MCF 10A (cell line): ENCODE measurements at regions not wholly inside any gene's neighbourhood (a gene's known extent, or its start where the extent isn't known, plus 50 kb on each side); places are given as distances from the start of the nearest gene placed in this dataset.

Source experiments
- BruUV-seq: library from RNA; stranded (reverse); fragments of 400-500 nt; replicated peaks from 2 replicates; lab custom pipeline; 2021; lab: Mats Ljungman, UMichigan
- CTCF ChIA-PET: fragments of 300-600 bp; sonication (Branson Sonifier 250); formaldehyde crosslinking; extraction: SDS; loops from one replicate; lab custom pipeline; 2021; ENCODE audit warnings: antibody characterized with exemption, inconsistent platforms; lab: Yijun Ruan, JAX
- POLR2A ChIA-PET: fragments of 300-600, 350-650 bp; sonication (Branson Sonifier 250); formaldehyde crosslinking; extraction: SDS; loops from one replicate; lab custom pipeline; 2020; ENCODE audit warnings: antibody characterized with exemption, inconsistent platforms; lab: Yijun Ruan, JAX
- DNase-seq: peaks from one replicate; pipeline ENCODE4 v3.0.0-alpha.2; 2018; ENCODE audit not compliant: unreplicated experiment
- H3K27ac Mint-ChIP-seq: one replicate; pipeline ENCODE4 v1.8.0; 2022; ENCODE audit warnings: mild to moderate bottlenecking, low read depth, mixed read lengths; ENCODE audit not compliant: unreplicated experiment
- H3K27me3 Mint-ChIP-seq: one replicate; pipeline ENCODE4 v1.8.0; 2022; ENCODE audit warnings: mixed read lengths; ENCODE audit not compliant: insufficient read depth, unreplicated experiment
- H3K36me3 Mint-ChIP-seq: one replicate; pipeline ENCODE4 v1.8.0; 2022; ENCODE audit warnings: mild to moderate bottlenecking, moderate library complexity, mixed read lengths; ENCODE audit not compliant: insufficient read depth, unreplicated experiment
- H3K4me1 Mint-ChIP-seq: one replicate; pipeline ENCODE4 v1.8.0; 2022; ENCODE audit warnings: mixed read lengths; ENCODE audit not compliant: insufficient read depth, unreplicated experiment
- H3K4me3 Mint-ChIP-seq: one replicate; pipeline ENCODE4 v1.8.0; 2022; ENCODE audit warnings: mild to moderate bottlenecking, moderate library complexity, mixed read lengths; ENCODE audit not compliant: unreplicated experiment
- H3K9me3 Mint-ChIP-seq: one replicate; pipeline ENCODE4 v1.8.0; 2022; ENCODE audit warnings: mixed read lengths; ENCODE audit not compliant: unreplicated experiment
- CTCF ChIP-seq: fragments of 200-600 bp; IDR thresholded peaks from one replicate; pipeline ENCODE4 v1.8.0; 2022; ENCODE audit warnings: antibody characterized with exemption, mild to moderate bottlenecking; ENCODE audit not compliant: unreplicated experiment
- intact Hi-C: fragments of 100-400 bp; cut with micrococcal nuclease; formaldehyde crosslinking; loops from 2 replicates; pipeline ENCODE4 v1.14.1; 2022

GRCh38 chr3:4220065-4220464, 83.1 kb upstream of the SETMAR start:
- no peaks in the 10 kb centered on the region for H3K9me3 Mint-ChIP-seq
- no peak for DNase-seq
- H3K36me3 Mint-ChIP-seq = no peaks in the 10 kb centered on the region
- TF ChIP-seq CTCF = no peak
- no TSS peak for BruUV-seq
- ChIA-PET CTCF (no interaction called here), POLR2A (interaction anchor here (0.6 kb wide), 1 partner anchor 1001 kb away, joined by 6 read pairs; no protein-coding TSS in a partner anchor)
- H3K4me1 Mint-ChIP-seq = no peaks in the 10 kb centered on the region
- H3K4me3 Mint-ChIP-seq = no peak overlapping the region
- no peaks in the 10 kb centered on the region for H3K27me3 Mint-ChIP-seq
- no peak overlapping the region for H3K27ac Mint-ChIP-seq
- intact Hi-C loops = no loop called here

- no peak overlapping the region for H3K27ac Mint-ChIP-seq
- ChIA-PET POLR2A (no interaction called here), CTCF (no interaction called here)
- intact Hi-C loops = no loop called here
- BruUV-seq = no TSS peak
- H3K36me3 Mint-ChIP-seq = no peaks in the 10 kb centered on the region
- no peaks in the 10 kb centered on the region for H3K4me1 Mint-ChIP-seq
- DNase-seq = no peak
- H3K27me3 Mint-ChIP-seq = no peaks in the 10 kb centered on the region
- TF ChIP-seq CTCF = no peak
- H3K4me3 Mint-ChIP-seq = no peak overlapping the region
- H3K9me3 Mint-ChIP-seq = no peaks in the 10 kb centered on the region
These were observed 80.5 kb upstream of the SETMAR start for GRCh38 chr3:4222574-4223175.

- CTCF ChIA-PET = no interaction called here
- BruUV-seq = no TSS peak
These were observed 79.4 kb upstream of the SETMAR start for GRCh38 chr3:4223777-4224176.

GRCh38 chr3:4224331-4224730, 78.8 kb upstream of the SETMAR start:
- DNase-seq = no peak
- CTCF ChIA-PET = interaction anchor here (0.8 kb wide), 1 partner anchor 47 kb away, joined by 3 read pairs; no protein-coding TSS in a partner anchor

More at GRCh38 chr3:4223777-4224176, 79.4 kb upstream of the SETMAR start:
- no peaks in the 10 kb centered on the region for H3K27me3 Mint-ChIP-seq
- H3K4me1 Mint-ChIP-seq = no peaks in the 10 kb centered on the region
- no peak overlapping the region for H3K4me3 Mint-ChIP-seq
- intact Hi-C loops = no loop called here
- POLR2A ChIA-PET = no interaction called here
- no peak overlapping the region for H3K27ac Mint-ChIP-seq
- no peak for DNase-seq
- H3K9me3 Mint-ChIP-seq = no peaks in the 10 kb centered on the region
- no peaks in the 10 kb centered on the region for H3K36me3 Mint-ChIP-seq
- no peak for TF ChIP-seq CTCF

More at GRCh38 chr3:4224331-4224730, 78.8 kb upstream of the SETMAR start:
- H3K27me3 Mint-ChIP-seq = no peaks in the 10 kb centered on the region
- H3K4me3 Mint-ChIP-seq = no peak overlapping the region
- H3K27ac Mint-ChIP-seq = no peak overlapping the region
- no peaks in the 10 kb centered on the region for H3K4me1 Mint-ChIP-seq
- no peaks in the 10 kb centered on the region for H3K36me3 Mint-ChIP-seq
- TF ChIP-seq CTCF = no peak
- H3K9me3 Mint-ChIP-seq = no peaks in the 10 kb centered on the region
- BruUV-seq = no TSS peak
- intact Hi-C loops = no loop called here
- POLR2A ChIA-PET = no interaction called here
